ENCODE measurements at regions not wholly inside any gene's neighbourhood (a gene's known extent, or its start where the extent isn't known, plus 50 kb on each side); places are given as distances from the start of the nearest gene placed in this dataset.

DNA sequence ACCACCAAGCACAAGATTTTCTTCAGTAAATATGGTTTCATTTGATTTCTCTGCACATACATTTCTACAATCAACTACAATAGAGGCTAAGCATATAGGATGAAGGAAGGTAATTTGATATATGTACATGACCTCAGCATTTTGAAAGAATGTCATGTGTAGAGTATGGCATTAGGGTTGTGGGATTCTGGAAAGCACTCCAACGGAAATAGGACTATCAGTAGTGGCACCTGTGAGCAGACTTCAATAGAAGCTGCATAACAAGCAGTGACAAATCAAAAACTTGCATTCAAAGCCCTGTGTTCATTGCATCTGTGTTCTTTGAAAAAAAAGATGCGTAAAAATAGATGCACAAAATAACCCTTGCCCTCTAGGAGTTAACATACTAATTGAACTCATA lies 57.5 kb upstream of the EYA4 start:
- no peak overlapping the region for H3K23ac ChIP-seq (ENCODE audit: insufficient read length)
- ChIA-PET CTCF (ENCODE audit: partially characterized antibody) (interaction anchor here (1.5 kb wide), 1 partner anchor 50 kb away, joined by 4 read pairs; no protein-coding TSS in a partner anchor), POLR2A (ENCODE audit: partially characterized antibody) (no interaction called here)
- H3K36me3 ChIP-seq (ENCODE audit: control insufficient read depth in 2 of 4, insufficient read depth in 4 of 4, low read length in 3 of 4) = no peaks in the 10 kb centered on the region
- no peak overlapping the region for H3K18ac ChIP-seq (ENCODE audit: extremely low read depth, low read length)
- no peak overlapping the region for H4K5ac ChIP-seq (ENCODE audit: insufficient read length, low read depth, low read length)
- H3K79me2 ChIP-seq (ENCODE audit: control insufficient read depth in 1 of 2, insufficient read depth in 2 of 2, low read length in 2 of 2) = no peaks in the 10 kb centered on the region
- H2BK120ac ChIP-seq (replicated peaks; ENCODE audit: low read depth, low read length) = no peak overlapping the region
- H2BK15ac ChIP-seq (ENCODE audit: low read length) = no peak overlapping the region
- TF ChIP-seq RAD21 (IDR thresholded peaks at IDR 0.05 in 1 of 2, conservative IDR thresholded peaks at IDR 0.05 in 1 of 2; ENCODE audit: low read depth in 2 of 2, low read length in 2 of 2) (no peak), POU5F1 (IDR thresholded peaks at IDR 0.05; ENCODE audit: low read depth, low read length) (no peak), BCL11A (IDR thresholded peaks at IDR 0.05; ENCODE audit: low read depth in 2 of 2, low read length in 2 of 2) (no peak), SP1 (IDR thresholded peaks at IDR 0.05; ENCODE audit: low read depth, low read length) (no peak), RXRA (IDR thresholded peaks at IDR 0.05; ENCODE audit: insufficient read depth, low read depth, low read length) (no peak), ZNF274 (IDR thresholded peaks at IDR 0.05; ENCODE audit: borderline replicate concordance, extremely low read depth, low read length) (no peak), CBX8 (IDR thresholded peaks at IDR 0.05; ENCODE audit: borderline replicate concordance, low read depth, low read length) (no peak), BACH1 (IDR thresholded peaks at IDR 0.05; ENCODE audit: low read length) (no peak), SP4 (IDR thresholded peaks at IDR 0.05; ENCODE audit: low read length) (no peak), BRCA1 (IDR thresholded peaks at IDR 0.05; ENCODE audit: low read depth, low read length) (no peak), CEBPB (IDR thresholded peaks at IDR 0.05; ENCODE audit: low read depth, low read length) (no peak), SP2 (IDR thresholded peaks at IDR 0.05; ENCODE audit: low read length) (no peak), NRF1 (IDR thresholded peaks at IDR 0.05; ENCODE audit: low read depth, low read length) (no peak), MAX (IDR thresholded peaks at IDR 0.05) (no peak), SRF (IDR thresholded peaks at IDR 0.05; ENCODE audit: low read depth, low read length) (no peak)
- no peak overlapping the region for H2BK5ac ChIP-seq (ENCODE audit: low read depth, low read length)
- 81% methylated on average over 2 of the region's 2 CpGs; no CpG with 5 or more reads in 1 of the 2 experiments for WGBS, 2 experiments (ENCODE audit: extremely low coverage in 1 of 2, insufficient coverage in 1 of 2, insufficient read length in 1 of 2, insufficient replicate concordance in 2 of 2, low coverage in 1 of 2, low lambda C conversion rate in 2 of 2, missing lambda C conversion rate in 1 of 2)
- FAIRE-seq = no peak
- H3K9ac ChIP-seq (replicated peaks in 1 of 4; ENCODE audit: extremely low read depth in 1 of 4, low read depth in 3 of 4, low read length in 3 of 4) = no peak overlapping the region
- no peak overlapping the region for H2AK5ac ChIP-seq (ENCODE audit: low read depth, low read length)
- H4K8ac ChIP-seq (ENCODE audit: extremely low read depth, insufficient read depth, low read length) = no peak overlapping the region
- peaks cover 0 to under 1% of the 10 kb centered on the region in 2 experiments; a peak in 1 of 4 replicates for H3K9me3 ChIP-seq (ENCODE audit: insufficient read depth in 2 of 2, low read depth in 1 of 2, low read length in 1 of 2)
- H3K27me3 ChIP-seq (replicated peaks in 1 of 4; ENCODE audit: control insufficient read depth in 3 of 4, extremely low read depth in 1 of 4, insufficient read depth in 3 of 4, low read length in 3 of 4) = no peaks in the 10 kb centered on the region
- no peak overlapping the region for H3K56ac ChIP-seq (replicated peaks; ENCODE audit: insufficient read length, low read depth, low read length)
- H4K20me1 ChIP-seq (replicated peaks in 1 of 2; ENCODE audit: control insufficient read depth in 1 of 2, insufficient read depth in 2 of 2, low read length in 2 of 2) = no peaks in the 10 kb centered on the region
- H2AFZ ChIP-seq (ENCODE audit: low read length) = no peak overlapping the region
- no peaks in the 10 kb centered on the region for H3K79me1 ChIP-seq (ENCODE audit: low read depth, low read length)
- H2BK20ac ChIP-seq (ENCODE audit: low read length) = no peak overlapping the region
- H3K4me3 ChIP-seq (ENCODE audit: extremely low read depth in 1 of 4, insufficient read depth in 2 of 4, low read depth in 3 of 4, low read length in 4 of 4) = no peak overlapping the region
- DNase-seq (ENCODE audit: low read depth in 1 of 2, low spot score in 2 of 2) = no peak
- no peak overlapping the region for H3K4ac ChIP-seq (replicated peaks; ENCODE audit: insufficient read length, low read depth, low read length)
- no peak overlapping the region for H3K14ac ChIP-seq (ENCODE audit: insufficient read length)
- H2BK12ac ChIP-seq (ENCODE audit: low read depth, low read length) = no peak overlapping the region
- H3K23me2 ChIP-seq (ENCODE audit: low read depth, low read length) = no peaks in the 10 kb centered on the region; the same call in 1 of the 2 replicates
- H3K27ac ChIP-seq (ENCODE audit: low read depth, low read length) = no peak overlapping the region
- no peak overlapping the region for H4K91ac ChIP-seq (replicated peaks; ENCODE audit: insufficient read length, low read length)
- H3K4me1 ChIP-seq (replicated peaks in 1 of 4; ENCODE audit: control insufficient read depth in 3 of 4, insufficient read depth in 4 of 4, low read length in 3 of 4) = no peaks in the 10 kb centered on the region
- H3K4me2 ChIP-seq (ENCODE audit: insufficient read depth in 1 of 2, low read depth in 2 of 2, low read length in 2 of 2) = no peak overlapping the region

Data from H1 (cell line).